Right lung (tissue), 2 donors: ENCODE measurements at regions not wholly inside any gene's neighbourhood (a gene's known extent, or its start where the extent isn't known, plus 50 kb on each side); places are given as distances from the start of the nearest gene placed in this dataset.

Source experiments
- DNase-seq, 2 donors: peaks; one replicate each; pipeline ENCODE4 v3.0.0-alpha.2; 2013

DNA sequence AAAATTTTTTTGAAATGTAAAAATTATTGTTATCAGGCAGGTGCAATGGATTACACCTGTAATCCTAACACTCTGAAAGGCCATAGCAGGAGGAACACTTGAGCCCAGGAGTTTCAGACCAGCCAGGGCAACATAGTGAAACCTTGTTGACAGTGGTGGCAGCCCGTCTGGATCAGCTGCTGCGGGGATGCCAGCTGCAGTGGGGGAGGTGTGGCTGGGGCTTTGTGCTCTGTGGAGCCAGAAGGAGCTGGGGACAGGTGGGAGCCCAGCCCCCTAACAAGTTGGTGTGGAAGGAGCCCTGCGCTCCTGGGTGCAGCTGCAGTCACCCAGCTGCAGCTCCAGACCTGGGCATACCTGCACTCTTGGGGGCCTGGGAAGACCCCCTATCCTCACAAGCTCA is 182.4 kb upstream of the MC4R start:
- DNase-seq, result no peak

DNA sequence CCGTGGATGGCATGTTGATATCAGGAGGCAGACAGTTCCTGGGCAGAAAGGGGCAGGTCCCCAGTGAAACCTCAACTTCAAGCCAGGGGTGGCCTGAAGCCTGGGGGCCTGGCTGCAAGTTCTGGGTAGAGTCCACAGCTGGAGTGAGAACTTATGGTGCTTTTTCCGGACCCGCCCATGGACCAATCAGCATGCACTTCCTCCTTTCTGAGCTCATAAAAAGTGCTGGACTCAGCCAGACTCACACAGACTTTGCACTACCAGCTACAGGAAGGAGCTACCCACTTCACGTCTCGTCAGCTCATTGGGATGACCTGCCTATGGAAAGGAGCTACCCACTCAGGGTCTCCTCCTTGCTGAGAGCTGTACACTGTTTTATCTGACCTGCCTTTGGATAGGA is 183.1 kb upstream of the MC4R start:
- DNase-seq, result no peak

- DNase-seq, result no peak
These were observed 183.8 kb upstream of the MC4R start for GRCh38 chr18:60556326-60556725.

DNA sequence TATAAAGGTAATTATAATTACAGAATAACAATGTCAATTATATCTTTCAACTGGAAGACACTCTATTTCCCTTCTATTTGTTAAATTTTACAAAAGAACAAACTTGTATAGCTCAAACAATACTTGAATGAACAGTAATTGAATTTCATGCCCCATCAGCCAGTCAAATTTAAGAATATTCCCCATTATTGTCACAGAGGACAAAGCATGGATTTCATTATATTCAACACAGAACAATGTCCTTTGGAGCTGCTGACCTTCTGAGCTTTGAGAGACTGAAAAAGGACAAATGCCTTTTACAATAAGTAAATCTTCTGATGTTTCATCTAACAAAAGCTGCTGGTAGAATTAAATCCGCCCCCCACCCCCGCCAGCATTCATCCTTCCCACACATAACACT is 187.5 kb upstream of the MC4R start:
- no peak for DNase-seq

GRCh38 chr18:60563082-60563481 is 190.5 kb upstream of the MC4R start:
- DNase-seq, result no peak

DNA sequence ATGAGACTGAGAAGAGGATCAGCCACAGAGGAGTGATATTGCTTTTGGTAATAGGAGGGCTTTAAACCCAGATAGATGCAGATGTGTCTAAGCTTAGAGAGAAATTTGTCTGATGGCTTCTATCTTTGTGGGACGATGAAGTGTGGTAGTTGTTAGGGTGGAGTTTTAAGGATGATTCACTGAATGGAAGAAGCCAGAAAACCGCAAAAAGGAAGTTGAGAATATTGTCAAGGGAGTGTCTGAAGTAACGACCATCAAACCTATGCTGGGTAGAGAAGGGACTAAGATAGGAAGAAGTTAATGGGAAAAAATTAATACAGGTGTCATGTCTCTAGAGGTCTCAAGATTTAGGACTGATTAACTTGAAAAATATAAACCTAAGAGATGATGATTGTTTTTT is 195.6 kb upstream of the MC4R start:
- DNase-seq, result no peak

GRCh38 chr18:60570172-60570571 is 197.6 kb upstream of the MC4R start:
- DNase-seq, result no peak

DNA sequence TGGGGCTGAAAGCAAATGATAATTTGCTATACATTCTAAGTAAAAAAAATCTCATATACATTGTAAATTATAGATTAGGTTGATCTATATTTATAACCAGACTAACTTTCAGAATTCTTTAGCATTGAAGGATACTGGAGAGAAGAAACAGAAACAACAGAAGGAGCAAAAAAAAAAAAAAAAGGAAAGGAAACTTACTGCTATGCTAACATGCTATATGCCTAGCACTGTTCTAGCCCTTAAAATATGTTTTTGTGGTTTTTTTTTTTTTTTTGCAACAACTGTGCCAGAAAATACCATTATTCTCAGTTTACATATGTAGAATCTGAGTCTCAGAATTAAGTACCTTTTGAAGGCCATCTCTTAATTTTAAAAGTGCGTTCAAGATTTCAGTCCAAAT is 204.9 kb upstream of the MC4R start:
- DNase-seq, result no peak

GRCh38 chr18:60585670-60586069 is 213.1 kb upstream of the MC4R start:
- no peak for DNase-seq

- no peak for DNase-seq
These were observed 220.7 kb upstream of the MC4R start for GRCh38 chr18:60593249-60593648.

- no peak for DNase-seq
These were observed 224.4 kb upstream of the MC4R start for GRCh38 chr18:60596928-60597327.

DNA sequence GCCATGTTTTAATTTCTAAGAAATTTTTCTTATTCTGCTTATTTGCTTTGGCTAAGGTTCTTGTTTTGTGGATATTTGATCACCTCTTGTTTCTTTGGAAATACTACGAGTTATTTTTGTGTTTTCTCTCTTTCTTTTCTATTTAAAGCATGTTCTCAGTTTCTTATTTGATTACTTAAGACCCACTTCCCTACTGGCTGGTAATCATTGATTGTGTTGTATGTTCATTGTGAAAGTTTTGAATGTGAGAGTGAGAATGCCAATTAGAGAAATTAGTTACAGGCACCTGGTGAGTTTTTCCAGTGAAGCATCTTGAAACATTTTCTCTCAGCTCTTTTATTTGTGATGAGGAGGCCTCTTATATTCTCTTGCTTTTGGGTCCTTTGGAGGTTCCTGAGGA is 226.7 kb upstream of the MC4R start:
- DNase-seq, result no peak

DNA sequence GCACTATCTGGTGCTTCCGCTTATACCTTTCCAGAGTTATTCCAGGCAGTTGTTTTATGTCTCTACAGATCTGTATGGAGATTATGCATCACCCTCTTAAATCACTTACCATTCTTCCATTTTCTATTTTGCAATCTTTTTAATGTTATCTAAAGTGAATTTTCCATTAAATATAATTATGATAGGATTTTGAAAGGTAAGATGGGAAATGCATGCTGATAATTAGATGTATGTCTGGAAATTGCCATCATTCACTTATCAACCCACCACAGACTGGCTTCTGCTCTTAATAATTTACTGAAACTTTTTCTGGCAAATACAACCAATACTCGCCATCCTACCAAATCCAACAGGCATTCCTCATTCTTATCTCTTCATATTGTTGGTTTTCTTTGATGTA is 227.4 kb upstream of the MC4R start:
- no peak for DNase-seq

DNA sequence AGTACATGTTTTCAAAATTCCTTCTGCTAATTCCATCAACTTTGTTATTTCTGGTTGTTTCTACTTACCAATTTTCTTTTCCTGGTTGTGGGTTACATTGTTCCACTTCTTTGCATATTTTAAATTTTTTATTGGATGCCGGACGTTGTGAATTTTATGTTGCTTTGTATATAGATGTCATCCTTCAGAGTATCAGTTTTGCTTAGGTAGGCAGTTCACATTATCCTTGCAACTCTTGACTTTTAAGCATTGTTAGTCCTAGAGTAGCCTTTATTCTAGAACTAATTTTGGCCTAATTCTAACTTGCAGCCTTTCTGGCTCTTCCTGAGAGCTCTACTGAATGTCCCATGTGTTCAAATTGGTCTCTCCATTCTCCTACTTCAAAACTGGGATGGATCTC is 228.7 kb upstream of the MC4R start:
- no peak for DNase-seq

DNA sequence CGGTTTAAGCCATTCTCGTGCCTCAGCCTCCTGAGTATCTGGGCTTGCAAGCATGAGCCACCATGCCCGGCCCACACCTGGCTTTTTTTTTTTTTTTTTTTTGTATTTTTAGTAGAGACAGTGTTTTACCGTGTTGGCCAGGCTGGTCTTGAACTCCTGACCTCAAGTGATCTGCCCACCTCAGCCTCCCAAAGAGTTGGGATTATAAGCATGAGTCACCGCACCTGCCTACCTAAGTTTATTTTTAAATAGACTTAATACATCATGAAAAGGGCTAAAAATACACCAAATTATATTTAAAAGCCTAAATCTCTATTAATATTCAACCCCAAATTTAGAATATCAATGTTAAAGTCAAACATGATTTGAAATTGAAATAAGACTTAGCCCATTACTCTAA is 250.8 kb upstream of the MC4R start:
- DNase-seq, result no peak

GRCh38 chr18:60624207-60624606 is 251.6 kb upstream of the MC4R start:
- DNase-seq, result no peak

GRCh38 chr18:60639836-60640235 is 267.3 kb upstream of the MC4R start:
- DNase-seq, result no peak

DNA sequence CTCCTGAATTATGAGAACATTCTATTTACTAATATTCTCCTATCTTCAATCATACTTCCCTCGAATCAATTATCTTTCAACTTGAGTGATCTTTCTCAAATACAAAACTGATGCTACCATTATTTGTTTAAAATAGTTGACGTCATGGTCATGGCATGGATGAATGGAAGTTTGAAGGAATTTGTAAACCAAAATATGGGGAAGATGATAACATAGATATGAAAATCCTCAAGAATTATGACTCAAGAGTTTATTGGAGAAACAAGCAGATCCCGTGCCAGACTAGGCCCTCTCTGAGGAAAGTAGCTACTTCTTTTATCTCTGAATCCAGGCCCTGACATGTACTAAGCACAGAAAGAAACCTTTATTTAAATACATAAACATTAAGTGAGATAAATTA is 270.4 kb upstream of the MC4R start:
- DNase-seq, result no peak

- no peak for DNase-seq
These were observed 274.1 kb upstream of the MC4R start for GRCh38 chr18:60646725-60647124.

- no peak for DNase-seq
These were observed 276.5 kb upstream of the MC4R start for GRCh38 chr18:60649107-60649506.

DNA sequence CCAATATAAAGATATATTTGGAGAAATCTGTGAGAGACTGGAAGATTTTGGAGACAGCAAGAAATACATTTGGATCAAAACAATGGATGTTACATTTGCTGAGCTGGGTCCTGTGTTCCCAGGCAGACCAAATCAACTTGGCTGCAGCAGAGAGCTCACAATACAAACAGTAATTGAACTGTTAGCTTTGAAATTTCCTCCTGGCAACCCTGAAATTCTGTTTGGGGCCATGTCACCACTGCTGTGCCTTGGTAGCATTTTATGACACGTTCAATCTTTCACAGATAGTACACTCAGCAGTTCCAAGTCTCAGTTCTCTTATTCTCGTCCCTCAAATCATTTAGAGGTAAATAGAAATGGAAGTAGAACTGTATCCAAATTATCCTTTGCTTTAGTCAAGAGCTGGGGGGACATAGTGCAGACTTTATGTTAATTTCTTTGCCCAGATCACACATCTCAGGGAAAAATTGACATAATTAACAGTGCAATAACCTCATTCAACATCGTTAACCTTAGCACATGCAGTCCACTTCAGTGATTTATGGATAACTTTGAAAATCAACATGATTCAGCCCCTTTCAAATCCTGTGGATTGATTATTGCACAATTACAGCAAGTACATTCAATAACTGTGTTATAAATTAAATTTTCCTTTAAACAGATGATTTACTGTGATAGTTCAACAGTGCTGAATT is 277.4 kb upstream of the MC4R start:
- DNase-seq, result no peak

DNA sequence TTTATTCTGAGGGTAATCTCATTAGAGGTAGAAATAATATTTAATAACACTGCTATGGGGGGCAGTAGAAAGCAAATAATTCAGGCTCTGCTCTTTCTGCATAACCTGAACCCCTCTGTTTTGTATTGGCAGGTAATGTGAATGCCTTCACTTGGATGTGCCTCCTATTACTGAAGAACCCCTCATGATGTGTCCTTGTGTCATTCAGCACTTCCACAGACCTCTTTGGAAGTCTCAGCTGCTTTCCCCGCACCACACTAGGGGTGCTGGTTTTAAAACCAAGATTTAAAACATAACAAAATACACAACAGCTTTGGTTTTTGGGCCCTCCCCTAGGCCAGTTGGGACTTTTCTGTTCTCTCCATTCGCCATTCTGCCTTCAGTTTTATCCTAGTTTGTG is 281.7 kb upstream of the MC4R start:
- DNase-seq, result no peak

- DNase-seq, result no peak
These were observed 284.0 kb upstream of the MC4R start for GRCh38 chr18:60656553-60656952.

DNA sequence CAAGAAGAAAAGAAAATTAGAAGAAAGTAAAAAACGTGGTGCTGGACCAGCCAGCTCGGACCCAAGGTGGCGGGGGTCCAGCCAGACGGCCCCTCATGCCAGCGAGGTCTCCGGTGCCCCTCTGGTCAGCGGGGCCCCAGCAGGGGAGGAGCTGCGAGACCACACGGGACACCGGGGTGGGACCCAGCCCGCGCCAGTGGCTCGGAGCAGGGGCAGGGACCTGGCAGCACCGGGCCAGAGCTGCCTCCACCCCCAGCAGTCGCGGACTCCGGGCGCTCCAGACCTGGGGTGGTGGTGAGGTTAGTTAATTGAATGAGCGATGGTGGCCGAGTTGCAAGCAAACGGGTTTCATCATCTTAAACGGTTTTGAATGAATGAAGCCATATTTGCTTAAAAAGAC is 289.9 kb upstream of the MC4R start:
- DNase-seq, result no peak
